ENCODE measurements at regions not wholly inside any gene's neighbourhood (a gene's known extent, or its start where the extent isn't known, plus 50 kb on each side); places are given as distances from the start of the nearest gene placed in this dataset.

DNA sequence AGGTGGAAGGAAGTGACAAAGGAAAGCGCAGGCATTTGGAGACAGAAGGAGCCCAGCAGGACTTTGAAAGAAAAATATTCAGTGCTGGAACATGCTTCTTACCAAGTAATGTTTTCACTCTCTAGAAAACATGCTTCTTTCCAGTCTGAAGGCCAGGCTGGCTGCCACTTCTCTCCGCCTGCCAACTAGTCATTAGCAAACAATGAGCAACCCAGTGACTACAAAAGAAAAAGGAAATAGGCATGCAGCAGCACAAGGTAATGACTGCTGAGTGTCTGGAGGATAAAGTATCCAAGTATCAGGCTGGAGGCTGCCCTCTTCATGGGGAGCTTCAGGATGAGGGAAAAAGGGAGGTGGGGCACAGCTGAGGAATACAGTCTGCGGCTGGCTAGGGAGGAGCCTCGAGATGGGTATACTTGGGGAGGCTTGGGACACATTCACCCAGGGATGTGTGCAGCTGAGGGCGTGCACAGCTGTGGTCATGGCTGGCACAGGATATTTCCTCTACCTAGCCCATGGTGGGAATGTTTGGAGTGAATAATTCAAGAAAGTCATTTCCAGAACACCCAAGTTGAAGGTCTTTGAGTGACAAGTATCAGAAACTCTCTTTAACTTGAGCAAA lies 161.5 kb upstream of the KIF2A start:
- TF ChIP-seq, protein P1, sequence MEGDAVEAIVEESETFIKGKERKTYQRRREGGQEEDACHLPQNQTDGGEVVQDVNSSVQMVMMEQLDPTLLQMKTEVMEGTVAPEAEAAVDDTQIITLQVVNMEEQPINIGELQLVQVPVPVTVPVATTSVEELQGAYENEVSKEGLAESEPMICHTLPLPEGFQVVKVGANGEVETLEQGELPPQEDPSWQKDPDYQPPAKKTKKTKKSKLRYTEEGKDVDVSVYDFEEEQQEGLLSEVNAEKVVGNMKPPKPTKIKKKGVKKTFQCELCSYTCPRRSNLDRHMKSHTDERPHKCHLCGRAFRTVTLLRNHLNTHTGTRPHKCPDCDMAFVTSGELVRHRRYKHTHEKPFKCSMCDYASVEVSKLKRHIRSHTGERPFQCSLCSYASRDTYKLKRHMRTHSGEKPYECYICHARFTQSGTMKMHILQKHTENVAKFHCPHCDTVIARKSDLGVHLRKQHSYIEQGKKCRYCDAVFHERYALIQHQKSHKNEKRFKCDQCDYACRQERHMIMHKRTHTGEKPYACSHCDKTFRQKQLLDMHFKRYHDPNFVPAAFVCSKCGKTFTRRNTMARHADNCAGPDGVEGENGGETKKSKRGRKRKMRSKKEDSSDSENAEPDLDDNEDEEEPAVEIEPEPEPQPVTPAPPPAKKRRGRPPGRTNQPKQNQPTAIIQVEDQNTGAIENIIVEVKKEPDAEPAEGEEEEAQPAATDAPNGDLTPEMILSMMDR (IDR thresholded peaks at IDR 0.05; ENCODE audit: low read depth, low read length, poor library complexity, severe bottlenecking), result no peak
- no peak for TF ChIP-seq EZH2phosphoT487 (IDR thresholded peaks at IDR 0.05; ENCODE audit: borderline replicate concordance, low read length)

All from DOHH2 (cell line).